Peyer's patch (tissue), 4 donors: ENCODE measurements at regions not wholly inside any gene's neighbourhood (a gene's known extent, or its start where the extent isn't known, plus 50 kb on each side); places are given as distances from the start of the nearest gene placed in this dataset.

Experiments used
- CTCF ChIP-seq, 6 experiments: fragments of 450-650 bp in 4 of 6; fragments of 200-600 bp in 2 of 6; sonication (generic) in 1 of 6; IDR thresholded peaks; one replicate each; pipeline ENCODE4 v1.5.1; 2017 to 2019; ENCODE audit warnings: antibody characterized with exemption in 6 of 6, mild to moderate bottlenecking in 3 of 6, moderate library complexity in 1 of 6
- POLR2A ChIP-seq, 2 donors: fragments of 450-650 bp; IDR thresholded peaks; one replicate each; pipeline ENCODE4 v1.5.1; 2017; ENCODE audit warnings: antibody characterized with exemption in 2 of 2, mild to moderate bottlenecking in 2 of 2, moderate library complexity in 2 of 2

DNA sequence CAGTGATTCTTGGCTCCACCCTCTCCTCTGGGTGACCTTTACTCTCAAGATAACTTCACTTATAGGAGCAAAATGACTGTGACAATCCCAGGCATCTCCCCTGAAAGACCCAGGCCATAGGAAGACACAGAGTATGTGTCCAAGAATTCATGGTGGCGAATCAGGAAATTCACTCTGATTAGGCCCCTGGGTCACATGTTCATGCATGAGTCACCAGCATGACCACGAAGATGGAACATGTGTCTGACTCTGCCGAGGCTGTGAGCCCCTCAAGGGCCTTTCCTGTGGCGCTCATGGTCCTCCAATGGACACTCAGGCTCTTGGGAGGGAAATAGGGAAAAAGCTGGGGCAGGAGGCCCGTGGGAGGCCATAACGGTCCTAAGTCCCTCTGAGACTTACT is 74.0 kb upstream of the TEX51 start:
- no peak for TF ChIP-seq CTCF (IDR thresholded peaks at IDR 0.05)
- no peak for TF ChIP-seq POLR2A (IDR thresholded peaks at IDR 0.05)
